ENCODE measurements at regions not wholly inside any gene's neighbourhood (a gene's known extent, or its start where the extent isn't known, plus 50 kb on each side); places are given as distances from the start of the nearest gene placed in this dataset.

- Mint-ChIP-seq H3K4me3 (ENCODE audit: unreplicated experiment) (no peak overlapping the region), H3K27me3 (ENCODE audit: low read depth) (no peaks in the 10 kb centered on the region), H3K9me3 (ENCODE audit: low read depth) (peaks cover 4% of the 10 kb centered on the region), H3K27ac (ENCODE audit: unreplicated experiment) (no peak overlapping the region), H3K36me3 (ENCODE audit: low read depth) (no peaks in the 10 kb centered on the region), H3K4me1 (ENCODE audit: low read depth) (peaks cover 30% of the 10 kb centered on the region)
- no peak for DNase-seq (ENCODE audit: low spot score)
- no peak for TF ChIP-seq CTCF (IDR thresholded peaks at IDR 0.05)
These were observed 483.2 kb upstream of the TBL1XR1 start for GRCh38 chr3:177680472-177680821.

GRCh38 chr3:177681156-177681555 lies 483.9 kb upstream of the TBL1XR1 start:
- no peak overlapping the region for H3K27ac Mint-ChIP-seq (ENCODE audit: unreplicated experiment)
- H3K27me3 Mint-ChIP-seq (ENCODE audit: low read depth): no peaks in the 10 kb centered on the region
- no peak overlapping the region for H3K4me3 Mint-ChIP-seq (ENCODE audit: unreplicated experiment)
- no peaks in the 10 kb centered on the region for H3K36me3 Mint-ChIP-seq (ENCODE audit: low read depth)
- TF ChIP-seq CTCF (IDR thresholded peaks at IDR 0.05): no peak
- peaks cover 30% of the 10 kb centered on the region for H3K4me1 Mint-ChIP-seq (ENCODE audit: low read depth)
- H3K9me3 Mint-ChIP-seq (ENCODE audit: low read depth): peaks cover 4% of the 10 kb centered on the region
- DNase-seq (ENCODE audit: low spot score): no peak

- Mint-ChIP-seq H3K27me3 (ENCODE audit: low read depth) (no peaks in the 10 kb centered on the region), H3K27ac (ENCODE audit: unreplicated experiment) (no peak overlapping the region), H3K9me3 (ENCODE audit: low read depth) (peaks cover 4% of the 10 kb centered on the region), H3K4me1 (ENCODE audit: low read depth) (peaks cover 27% of the 10 kb centered on the region), H3K36me3 (ENCODE audit: low read depth) (no peaks in the 10 kb centered on the region), H3K4me3 (ENCODE audit: unreplicated experiment) (no peak overlapping the region)
- no peak for TF ChIP-seq CTCF (IDR thresholded peaks at IDR 0.05)
- DNase-seq (ENCODE audit: low spot score): no peak
These were observed 484.6 kb upstream of the TBL1XR1 start for GRCh38 chr3:177681852-177682251.

- peaks cover 4% of the 10 kb centered on the region for H3K9me3 Mint-ChIP-seq (ENCODE audit: low read depth)
- TF ChIP-seq CTCF (IDR thresholded peaks at IDR 0.05): no peak
- H3K27ac Mint-ChIP-seq (ENCODE audit: unreplicated experiment): no peak overlapping the region
- DNase-seq (ENCODE audit: low spot score): no peak
- no peaks in the 10 kb centered on the region for H3K27me3 Mint-ChIP-seq (ENCODE audit: low read depth)
- H3K36me3 Mint-ChIP-seq (ENCODE audit: low read depth): no peaks in the 10 kb centered on the region
- no peak overlapping the region for H3K4me3 Mint-ChIP-seq (ENCODE audit: unreplicated experiment)
- H3K4me1 Mint-ChIP-seq (ENCODE audit: low read depth): peaks cover 26% of the 10 kb centered on the region
These were observed 486.3 kb upstream of the TBL1XR1 start for GRCh38 chr3:177683586-177683985.

DNA sequence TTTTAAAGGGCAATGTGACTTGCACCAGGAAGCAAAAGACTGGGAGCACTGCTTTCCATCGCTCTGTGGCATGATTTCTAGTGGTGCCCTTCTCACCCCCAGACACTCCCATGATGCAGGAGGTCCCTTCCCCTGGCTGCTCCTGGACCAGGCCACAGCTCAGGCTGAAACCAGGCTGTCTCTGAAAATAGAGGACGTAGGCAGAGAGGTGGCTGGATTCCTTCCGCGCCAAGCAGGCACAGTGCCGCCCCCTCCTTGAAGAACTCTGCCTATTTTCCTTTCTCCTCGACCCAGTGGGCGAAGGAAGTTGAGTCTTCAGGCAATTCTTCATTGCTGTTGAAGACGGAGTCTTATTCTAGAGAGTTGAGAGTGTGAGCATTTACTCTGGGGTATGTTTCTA lies 489.4 kb upstream of the TBL1XR1 start:
- Mint-ChIP-seq H3K4me3 (ENCODE audit: unreplicated experiment) (no peak overlapping the region), H3K4me1 (ENCODE audit: low read depth) (peaks cover under 1% of the 10 kb centered on the region), H3K9me3 (ENCODE audit: low read depth) (no peaks in the 10 kb centered on the region), H3K27ac (ENCODE audit: unreplicated experiment) (no peak overlapping the region), H3K36me3 (ENCODE audit: low read depth) (no peaks in the 10 kb centered on the region), H3K27me3 (ENCODE audit: low read depth) (no peaks in the 10 kb centered on the region)
- TF ChIP-seq CTCF (IDR thresholded peaks at IDR 0.05): no peak
- DNase-seq (ENCODE audit: low spot score): no peak

All from chondrocyte (in vitro differentiated cells).